ENCODE measurements at regions not wholly inside any gene's neighbourhood (a gene's known extent, or its start where the extent isn't known, plus 50 kb on each side); places are given as distances from the start of the nearest gene placed in this dataset.
"Not testable (repeated sequence)": the region's sequence is repeated elsewhere in the genome, so short reads cannot be mapped to it uniquely, and the experiment has no call there.

DNA sequence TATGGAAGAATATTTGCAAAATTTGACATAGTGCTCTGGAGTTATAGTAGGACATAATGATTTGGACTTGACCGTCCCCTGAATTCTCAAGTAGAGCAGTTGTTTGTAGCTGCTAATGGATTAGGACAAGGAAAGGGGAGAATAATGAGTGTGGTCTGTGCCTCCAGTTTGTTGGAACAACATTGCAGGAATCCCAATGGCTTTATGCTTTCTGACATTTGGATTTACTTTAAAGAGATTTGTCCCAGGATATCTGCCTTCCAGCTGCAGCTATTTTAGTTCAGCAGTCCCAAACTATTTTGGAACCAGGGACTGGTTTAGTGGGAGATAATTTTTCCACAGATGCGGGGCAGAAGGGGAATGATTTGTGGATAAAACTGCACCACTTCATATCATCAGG is 648.2 kb downstream of the SLCO4C1 start:
- DNase-seq (ENCODE audit: low spot score), result no peak

DNA sequence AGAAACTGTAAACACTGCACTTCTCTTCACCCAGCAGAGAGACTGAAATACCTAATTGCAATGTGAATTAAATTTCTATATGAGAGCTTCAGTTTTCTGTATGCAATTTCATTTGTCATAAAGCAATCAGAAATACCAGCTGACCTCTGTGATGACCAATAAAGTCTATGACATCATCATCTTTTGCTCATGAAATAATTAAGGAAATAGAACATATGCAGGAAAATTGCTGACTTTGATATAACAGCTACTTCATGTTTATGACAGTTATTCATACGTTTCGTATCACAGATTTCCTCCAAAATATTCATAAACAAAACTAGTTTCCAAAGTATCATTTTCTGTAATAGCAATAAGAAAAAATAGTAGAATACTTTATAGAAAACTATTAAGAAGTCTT is 652.3 kb downstream of the SLCO4C1 start:
- DNase-seq (ENCODE audit: low spot score), result no peak

DNA sequence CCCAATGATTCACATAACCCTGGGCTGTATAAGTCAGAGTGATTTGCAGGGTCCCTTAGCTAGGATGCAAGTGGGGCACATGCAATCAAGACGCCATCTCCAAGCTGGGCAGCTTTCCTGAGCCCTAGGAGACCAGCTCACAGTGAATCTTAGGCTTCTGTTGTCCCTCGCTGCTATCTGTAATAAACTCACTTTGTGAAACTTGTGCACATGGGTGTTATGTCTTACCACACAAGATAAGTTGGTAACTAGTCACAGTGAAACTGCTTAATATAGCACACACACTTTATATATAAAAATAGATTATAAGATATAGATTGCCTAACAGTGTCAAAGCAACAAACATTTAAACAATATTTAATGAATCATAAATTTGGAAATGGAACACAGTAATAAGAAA is 658.5 kb downstream of the SLCO4C1 start:
- no peak for DNase-seq (ENCODE audit: low spot score)

DNA sequence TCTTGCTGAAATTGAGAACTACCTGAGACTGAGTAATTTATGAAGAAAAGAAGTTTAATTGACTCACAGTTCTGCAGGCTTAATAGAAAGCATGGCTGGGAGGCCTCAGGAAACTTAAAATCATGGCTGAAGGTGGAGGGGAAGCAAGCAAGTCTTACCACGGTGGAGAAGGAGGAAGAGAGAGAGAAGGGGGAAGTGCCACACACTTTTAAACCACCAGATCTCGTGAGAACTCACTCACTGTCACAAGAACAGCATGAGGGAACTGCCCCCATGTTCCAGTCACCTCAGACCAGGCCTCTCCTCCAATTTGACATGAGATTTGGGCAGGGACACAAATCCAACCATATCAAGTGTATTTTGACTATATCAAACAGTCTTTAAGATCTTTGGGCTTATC is 668.3 kb downstream of the SLCO4C1 start:
- DNase-seq (ENCODE audit: low spot score), result not testable (repeated sequence)

DNA sequence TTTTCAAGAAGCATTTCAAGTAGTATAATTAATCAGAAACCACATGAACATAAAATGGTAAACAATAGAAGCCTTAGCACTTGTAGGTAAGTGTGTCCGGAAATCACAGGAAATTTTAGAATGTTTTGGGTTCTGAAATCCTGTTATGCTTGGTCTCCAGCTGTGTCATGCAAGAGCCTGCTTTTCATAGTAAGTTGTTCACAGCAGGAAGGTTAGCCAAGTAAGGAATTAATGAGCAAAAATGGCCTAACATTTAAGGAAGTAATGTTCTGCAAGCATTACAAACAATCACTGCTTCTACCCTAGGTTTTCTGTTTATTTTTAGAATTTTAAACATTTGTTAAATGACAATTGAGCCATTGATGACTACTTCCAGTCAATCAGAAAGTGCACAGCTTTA is 669.5 kb downstream of the SLCO4C1 start:
- DNase-seq (ENCODE audit: low spot score), result no peak

DNA sequence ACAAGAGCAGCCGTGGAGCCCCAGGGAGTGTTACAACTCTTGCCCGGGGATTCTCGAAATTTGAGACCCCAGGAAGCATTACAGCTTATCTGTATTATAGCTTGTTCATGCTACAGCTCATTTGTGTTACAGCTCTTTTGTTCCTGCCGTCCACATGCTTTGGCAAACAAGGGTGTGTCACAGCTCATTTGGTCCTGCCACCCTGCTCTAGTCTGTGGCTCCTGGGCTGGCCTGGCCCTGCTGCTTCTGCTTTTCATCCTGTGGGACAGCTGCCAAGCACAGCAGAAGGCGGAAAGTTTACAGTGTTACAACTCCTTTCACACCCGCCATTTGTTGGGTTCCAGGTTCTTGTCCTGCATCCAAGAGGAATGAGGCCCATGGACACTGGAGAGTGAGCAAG is 685.0 kb downstream of the SLCO4C1 start:
- no peak for DNase-seq (ENCODE audit: low spot score)

DNA sequence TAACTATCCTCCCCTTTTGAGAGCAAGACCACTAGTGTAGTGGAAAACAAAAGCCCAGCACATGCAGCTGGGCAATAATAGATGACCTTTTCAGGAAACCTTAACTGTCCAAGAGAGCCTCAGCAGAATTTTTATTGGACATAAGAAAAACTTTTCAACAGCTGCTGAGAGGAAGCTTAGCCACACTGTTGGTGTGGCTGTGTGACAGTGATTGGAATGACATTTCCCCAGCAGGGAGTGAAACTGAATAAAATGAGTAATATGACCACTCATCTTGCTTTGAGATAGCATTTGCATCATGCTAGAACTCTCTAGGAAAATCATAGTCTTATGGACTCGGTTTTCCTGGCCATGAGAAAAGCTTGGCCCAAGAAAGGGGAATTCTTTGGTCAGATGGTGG is 687.8 kb downstream of the SLCO4C1 start:
- DNase-seq (ENCODE audit: low spot score), result no peak

DNA sequence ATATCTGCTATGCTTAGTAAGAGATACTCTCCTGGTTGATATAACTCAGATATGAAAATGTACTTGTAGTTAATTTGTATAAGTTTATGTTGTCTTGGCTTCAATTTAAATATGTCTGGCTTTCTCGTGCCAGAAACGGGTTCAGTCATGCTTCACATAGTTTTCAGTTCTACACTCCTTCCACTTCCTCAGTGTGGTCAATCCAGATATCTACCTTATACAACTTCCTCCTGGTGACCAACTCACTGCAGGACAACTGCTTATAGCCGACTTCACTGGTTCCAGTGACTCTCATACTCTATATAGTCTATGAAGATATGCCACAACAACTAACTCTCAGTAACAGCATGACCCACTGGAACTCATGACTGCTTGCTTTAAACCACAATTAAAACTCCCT is 690.4 kb downstream of the SLCO4C1 start:
- DNase-seq (ENCODE audit: low spot score), result no peak

DNA sequence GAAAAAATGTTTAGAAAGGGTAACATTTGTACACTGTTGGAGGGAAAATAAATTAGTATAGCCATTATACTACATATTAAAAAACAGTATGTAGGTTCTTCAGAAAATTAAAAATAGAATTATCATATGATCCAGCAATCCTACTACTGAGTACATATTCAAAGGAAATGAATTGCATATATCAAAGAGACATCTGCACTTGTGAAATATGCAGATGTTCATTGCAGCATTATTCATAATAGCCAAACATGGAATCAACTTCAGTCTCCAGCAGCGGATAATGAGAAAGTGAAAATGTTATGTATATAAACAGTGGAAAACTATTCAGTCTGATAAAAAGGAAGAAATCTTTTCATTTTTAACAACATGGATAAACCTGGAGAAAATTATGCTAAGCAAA is 695.5 kb downstream of the SLCO4C1 start:
- no peak for DNase-seq (ENCODE audit: low spot score)

DNA sequence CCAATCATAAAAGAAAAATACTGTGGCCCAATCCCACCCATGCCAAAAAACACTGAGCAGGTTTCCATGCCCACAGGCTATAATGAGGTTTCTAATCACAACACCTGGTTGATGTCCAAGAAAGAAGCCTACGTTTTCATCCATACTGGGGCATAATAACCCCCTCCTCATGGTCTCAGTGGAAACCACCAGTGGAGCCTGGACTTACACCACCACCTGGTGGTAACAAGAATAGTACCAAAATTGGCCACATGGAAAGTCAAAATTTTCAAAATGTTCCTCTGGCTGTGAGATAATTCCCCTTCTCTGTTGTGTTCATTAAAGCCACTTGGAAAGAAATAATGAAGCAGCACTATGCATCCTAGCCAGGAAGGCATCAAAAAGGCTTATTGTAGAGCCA is 687.3 kb upstream of the ST8SIA4 start:
- no peak for DNase-seq (ENCODE audit: low spot score)

DNA sequence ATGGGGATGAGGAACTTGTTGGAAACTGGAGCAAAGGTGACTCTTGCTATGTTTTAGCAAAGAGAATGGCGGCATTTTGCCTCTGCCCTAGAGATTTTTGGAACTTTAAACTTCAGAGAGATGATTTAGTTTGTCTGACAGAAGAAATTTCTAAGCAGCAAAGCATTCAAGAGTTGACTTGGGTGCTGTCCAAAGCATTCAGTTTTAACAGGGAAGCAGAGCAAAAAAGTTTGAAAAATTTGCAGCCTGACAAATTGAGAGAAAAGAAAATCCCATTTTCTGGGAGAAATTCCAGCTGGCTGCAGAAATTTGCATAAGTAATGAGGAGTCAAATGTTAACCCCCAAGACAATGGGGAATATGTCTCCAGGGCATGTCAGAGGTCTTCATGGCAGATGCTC is 682.3 kb upstream of the ST8SIA4 start:
- DNase-seq (ENCODE audit: low spot score), result no peak

DNA sequence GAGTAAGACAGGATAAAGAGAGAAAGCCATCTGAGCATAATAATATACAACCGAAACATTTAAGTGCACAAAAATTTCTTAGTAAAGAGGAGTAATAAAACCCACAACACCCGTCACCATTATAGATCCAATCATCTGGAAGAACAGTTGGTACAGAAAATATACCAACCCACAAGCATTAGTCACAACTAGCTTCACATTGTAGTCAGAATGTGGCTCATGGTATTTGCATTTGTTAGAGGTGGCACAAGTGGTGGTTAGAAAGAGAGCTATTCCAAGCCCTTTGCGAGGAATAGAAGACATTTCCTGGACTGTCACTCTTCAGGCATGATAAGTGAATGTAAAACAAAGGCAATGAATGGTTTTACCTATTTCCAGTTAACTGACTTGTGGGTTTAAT is 677.5 kb upstream of the ST8SIA4 start:
- DNase-seq (ENCODE audit: low spot score), result no peak

DNA sequence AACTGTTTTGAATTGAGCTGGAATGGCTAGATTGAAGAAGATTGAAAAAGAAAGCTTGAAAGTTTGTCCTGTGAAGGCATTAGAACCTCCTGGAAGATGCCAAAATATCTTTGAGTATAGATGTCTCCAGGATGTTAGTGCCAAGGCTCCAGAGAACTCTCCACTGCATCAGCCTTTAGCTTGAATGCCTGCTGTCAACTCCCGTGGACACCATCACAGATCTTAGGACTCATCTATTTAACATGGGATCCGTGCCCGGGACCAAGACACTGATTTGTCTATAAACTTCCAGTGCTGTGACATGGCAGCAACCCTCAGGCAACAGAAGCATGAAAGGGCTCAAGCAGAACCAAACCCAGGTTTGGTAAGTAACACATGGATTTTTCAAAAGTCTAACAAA is 670.9 kb upstream of the ST8SIA4 start:
- no peak for DNase-seq (ENCODE audit: low spot score)

DNA sequence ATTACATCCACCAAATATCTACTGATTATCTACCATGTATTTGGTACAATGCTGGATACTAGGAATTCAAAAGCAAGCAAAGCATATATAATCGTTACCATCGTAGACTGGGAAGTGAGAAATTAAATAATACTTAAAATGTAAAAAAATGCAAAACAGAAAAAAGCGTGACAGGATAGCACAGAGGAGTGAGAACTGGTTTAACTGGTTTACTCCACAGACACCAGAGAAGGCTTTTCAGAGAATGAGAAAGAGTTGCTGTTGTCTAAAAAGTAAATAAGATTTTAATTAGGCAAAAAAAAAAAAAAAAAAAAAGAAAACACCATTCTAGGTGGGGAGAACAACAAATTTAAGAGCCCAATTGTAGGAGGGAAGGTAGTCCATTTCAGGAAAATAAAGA is 657.9 kb upstream of the ST8SIA4 start:
- no peak for DNase-seq (ENCODE audit: low spot score)

DNA sequence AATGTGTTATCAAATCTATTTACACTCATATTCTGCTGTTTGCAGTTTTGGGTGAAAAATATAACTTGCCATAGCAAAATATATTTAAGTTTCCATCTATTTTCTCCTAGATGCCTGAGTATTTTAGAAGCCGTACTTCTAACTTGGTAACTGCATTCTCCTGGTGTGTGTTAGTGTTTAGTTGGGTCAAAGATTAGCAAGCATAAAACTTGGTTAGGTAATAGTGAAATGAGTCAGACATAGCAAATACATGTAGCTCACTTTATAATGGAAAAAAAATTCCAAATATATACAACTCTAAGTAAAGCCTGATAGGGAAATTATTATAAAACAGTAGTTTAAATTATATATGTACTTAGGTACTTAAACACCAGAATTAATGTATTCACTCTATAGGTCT is 640.7 kb upstream of the ST8SIA4 start:
- DNase-seq (ENCODE audit: low spot score), result no peak

DNA sequence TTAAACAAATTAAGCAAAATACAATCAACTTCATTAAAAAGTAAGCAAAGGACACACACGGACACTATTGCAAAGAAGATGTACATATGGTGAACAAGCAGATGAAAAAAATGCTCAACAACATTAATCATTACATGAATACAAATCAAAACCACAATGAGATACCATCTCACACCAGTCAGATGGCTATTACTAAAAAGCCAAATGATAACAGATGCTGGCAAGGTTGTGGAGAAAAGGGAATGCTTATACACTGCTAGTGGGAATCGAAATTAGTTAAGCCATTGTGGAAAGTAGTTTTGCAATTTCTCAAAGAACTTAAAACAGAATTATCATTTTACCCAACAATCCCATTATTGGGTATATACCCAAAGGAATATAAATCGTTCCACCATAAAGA is 636.2 kb upstream of the ST8SIA4 start:
- DNase-seq (ENCODE audit: low spot score), result no peak

DNA sequence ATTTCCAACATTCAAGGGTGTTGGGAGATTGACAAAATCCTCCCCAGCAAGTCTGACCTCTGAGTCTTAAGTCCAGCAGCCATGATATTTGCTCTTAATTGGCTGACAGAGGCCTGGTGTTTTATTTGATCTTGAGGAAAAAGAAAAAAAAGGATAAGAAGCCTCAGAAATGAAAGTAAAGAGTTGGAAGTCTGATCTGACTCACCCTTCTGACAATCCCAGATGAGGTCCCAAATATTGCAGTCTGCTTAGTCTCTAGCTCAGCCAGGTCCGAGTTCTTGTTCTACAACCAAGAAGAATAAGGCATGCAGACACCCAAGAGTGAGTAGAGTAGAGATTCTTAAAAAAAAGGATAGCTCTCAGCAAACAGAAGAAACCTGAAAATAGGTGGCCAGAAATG is 632.5 kb upstream of the ST8SIA4 start:
- no peak for DNase-seq (ENCODE audit: low spot score)

DNA sequence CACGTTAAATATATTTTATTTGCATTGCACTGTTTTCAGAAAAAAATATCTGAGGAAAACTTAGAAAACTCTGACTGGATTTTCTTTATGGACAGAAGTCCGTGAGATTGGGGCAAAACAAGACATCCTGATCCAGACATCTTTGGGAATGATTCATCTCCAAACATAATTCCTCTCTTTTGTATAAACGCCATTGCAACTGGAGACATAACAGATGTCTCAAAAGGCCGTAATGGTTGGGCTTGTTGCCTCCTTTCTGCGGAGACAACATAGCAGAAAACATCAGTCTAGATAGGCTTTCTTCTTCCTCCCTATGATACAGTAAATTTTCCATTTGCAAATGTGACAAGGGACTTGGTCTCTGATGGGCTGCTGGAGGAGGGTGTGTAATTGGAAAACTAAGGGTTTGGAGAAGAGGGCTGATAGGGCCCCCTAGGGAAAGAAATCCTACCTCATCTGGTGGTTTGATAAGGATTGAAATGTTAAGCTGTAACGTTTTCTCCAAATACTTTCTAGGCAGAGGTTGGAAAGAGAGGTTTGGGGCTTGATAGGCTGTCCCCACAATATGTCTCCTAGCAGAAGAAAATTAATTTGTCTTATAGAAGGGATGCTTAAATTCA is 631.5 kb upstream of the ST8SIA4 start:
- DNase-seq (ENCODE audit: low spot score), result no peak

DNA sequence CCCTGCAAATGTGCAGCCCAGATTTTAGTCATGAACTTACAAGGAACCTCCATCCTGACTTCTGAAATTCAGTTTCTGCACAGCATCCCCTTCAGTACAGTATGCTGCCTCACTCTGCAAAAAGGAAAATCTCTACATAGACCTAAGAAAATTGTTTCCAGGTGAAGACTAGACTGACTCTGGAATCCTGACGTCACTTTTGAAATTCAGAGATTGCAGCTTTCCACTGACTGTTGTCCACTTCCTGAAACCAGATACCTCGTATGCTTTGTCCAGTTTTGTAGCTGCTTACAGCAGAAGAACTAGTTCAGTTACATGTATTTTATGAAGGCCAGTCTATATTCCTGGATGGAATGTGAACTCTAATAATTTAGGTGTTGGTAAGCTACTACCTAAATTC is 629.3 kb upstream of the ST8SIA4 start:
- DNase-seq (ENCODE audit: low spot score), result no peak

DNA sequence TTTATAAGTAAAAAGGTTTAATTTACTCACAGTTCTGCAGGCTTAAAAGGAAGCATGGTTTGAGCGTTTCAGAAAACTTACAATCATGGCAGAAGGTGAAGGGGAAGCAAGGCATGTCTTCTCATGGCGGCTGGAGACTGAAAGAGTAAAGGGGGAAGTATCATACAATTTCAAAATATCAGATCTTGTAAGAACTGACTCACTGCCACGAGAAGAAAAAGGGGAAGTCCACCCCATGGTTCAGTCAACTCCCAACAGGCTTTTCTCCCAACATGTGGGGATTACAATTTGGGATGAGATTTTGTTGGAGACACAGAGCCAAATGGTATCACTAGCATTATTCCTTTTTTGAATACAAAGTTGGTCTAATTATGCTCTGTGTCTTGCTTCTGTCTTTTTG is 627.9 kb upstream of the ST8SIA4 start:
- no peak for DNase-seq (ENCODE audit: low spot score)

DNA sequence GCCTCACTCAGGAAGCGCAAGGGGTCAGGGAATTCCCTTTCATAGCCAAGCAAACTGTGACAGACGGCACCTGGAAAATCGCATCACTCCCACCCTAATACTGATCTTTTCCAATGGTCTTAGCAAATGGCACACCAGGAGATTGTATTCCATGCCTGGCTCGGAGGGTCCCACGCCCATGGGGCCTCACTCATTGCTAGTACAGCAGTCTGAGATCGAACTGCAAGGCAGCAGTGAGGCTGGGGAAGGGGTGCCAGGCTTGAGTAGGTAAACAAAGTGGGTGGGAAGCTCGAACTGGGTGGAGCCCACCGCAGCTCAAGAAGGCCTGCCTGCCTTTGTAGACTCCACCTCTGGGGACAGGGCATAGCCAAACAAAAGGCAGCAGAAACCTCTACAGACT is 626.0 kb upstream of the ST8SIA4 start:
- DNase-seq (ENCODE audit: low spot score), result not testable (repeated sequence)

DNA sequence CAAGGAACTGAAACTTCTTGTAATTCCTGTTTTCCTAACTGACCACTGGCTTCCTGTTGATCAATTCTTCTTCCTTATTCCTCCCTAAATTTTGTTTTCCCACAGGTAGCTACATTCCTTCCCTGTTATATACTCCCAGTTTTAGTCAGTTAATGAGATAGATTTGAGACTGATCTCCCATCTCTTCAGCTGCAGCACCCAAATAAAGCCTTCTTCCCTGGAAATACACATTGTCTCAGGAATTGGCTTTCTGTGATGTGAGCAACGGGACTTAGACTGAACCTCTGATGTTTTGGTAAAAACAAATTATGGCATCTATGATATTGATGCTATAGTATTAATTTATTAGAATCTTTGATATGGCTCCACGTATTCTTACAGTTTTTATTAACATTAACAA is 617.3 kb upstream of the ST8SIA4 start:
- no peak for DNase-seq (ENCODE audit: low spot score)

DNA sequence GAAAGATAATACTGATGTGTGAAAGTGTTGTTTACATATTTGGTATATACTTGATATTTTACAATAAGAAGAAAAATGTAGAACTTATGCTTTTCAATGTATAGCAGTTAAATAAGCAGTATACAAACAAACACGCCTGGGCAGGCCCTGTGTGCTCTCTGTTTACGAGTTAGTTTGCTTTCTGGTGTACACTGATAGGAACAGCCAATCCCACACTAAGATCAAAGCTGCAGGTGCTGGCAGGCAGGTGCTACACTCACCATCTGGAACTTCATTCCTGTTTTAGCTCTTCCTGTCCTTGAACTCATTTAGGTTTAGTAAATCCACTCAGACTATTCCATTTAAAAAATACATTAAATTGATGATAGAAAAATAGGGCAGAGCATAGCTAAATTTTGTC is 614.7 kb upstream of the ST8SIA4 start:
- no peak for DNase-seq (ENCODE audit: low spot score)

DNA sequence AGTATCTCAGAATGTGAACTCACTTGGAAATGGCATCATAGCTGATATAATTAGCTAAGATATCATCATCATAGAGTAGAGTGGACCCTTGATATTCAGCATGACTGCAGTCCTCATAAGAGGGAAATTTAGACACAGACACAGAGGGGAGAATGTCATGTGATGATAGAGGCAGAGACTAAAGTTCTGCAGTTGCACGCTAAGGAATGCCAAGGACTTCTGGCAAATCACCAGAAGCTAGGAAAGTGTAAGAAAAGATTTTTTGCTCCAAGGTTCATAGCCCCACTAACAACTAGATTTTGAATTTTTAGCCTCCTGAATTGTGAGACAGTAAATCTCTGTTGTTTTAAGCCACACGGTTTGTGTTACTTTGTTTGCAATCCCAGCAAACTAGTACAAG is 612.6 kb upstream of the ST8SIA4 start:
- no peak for DNase-seq (ENCODE audit: low spot score)

Measured in hematopoietic multipotent progenitor cell treated with erythropoietin and hydrocortisone succinate and interleukin-3 and kit ligand, for 15 days (in vitro differentiated cells).